ENCODE measurements at regions not wholly inside any gene's neighbourhood (a gene's known extent, or its start where the extent isn't known, plus 50 kb on each side); places are given as distances from the start of the nearest gene placed in this dataset.
"Not testable (repeated sequence)": the region's sequence is repeated elsewhere in the genome, so short reads cannot be mapped to it uniquely, and the experiment has no call there.

DNA sequence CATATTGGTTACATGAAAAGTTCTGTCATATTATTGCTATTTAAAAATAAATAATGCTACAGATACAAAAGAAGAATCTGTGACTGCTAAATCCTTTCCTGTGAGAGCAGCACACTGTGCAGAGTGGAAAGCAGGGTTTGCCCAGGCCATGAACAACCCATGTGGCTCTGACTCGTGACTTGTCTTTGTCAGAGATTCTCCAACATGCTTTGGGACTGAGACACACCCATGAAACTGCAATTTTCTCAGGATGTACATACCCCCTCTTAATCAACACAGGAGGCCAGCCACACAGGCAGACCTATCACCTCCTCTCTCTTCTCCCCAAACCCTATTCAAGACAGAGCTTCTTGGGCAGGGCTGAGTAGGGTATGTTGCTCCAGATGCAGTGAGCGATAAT is 96.8 kb upstream of the NTF3 start:
- DNase-seq (ENCODE audit: low spot score) = no peak
- Histone ChIP-seq H3K79me2 (ENCODE audit: insufficient read depth, low read depth, low read length) (no peaks in the 10 kb centered on the region), H3K4me1 (ENCODE audit: insufficient read depth, low read length, poor library complexity, severe bottlenecking) (no peaks in the 10 kb centered on the region), H3K4me2 (ENCODE audit: low read length) (no peak overlapping the region), H3K9me2 (ENCODE audit: insufficient read depth, low read length) (no peaks in the 10 kb centered on the region), H3K27ac (ENCODE audit: low read depth, low read length, poor library complexity, severe bottlenecking) (no peak overlapping the region), H3K9me3 (ENCODE audit: low read length) (no peaks in the 10 kb centered on the region), H3K4me3 (ENCODE audit: low read depth, low read length, poor library complexity, severe bottlenecking) (no peak overlapping the region), H4K20me1 (ENCODE audit: insufficient read depth, low read length) (no peaks in the 10 kb centered on the region), H2AFZ (ENCODE audit: low read length) (no peak overlapping the region), H3K36me3 (ENCODE audit: insufficient read depth, low read length) (no peaks in the 10 kb centered on the region)
- BruUV-seq (replicated peaks) = no TSS peak
- intact Hi-C loops (cut with micrococcal nuclease; ENCODE audit: unreplicated experiment) = no loop called here
- ChIA-PET POLR2A (interaction anchor here (1.0 kb wide), 1 partner anchor 68 kb away, joined by 3 read pairs; no protein-coding TSS in a partner anchor), CTCF (ENCODE audit: unreplicated experiment) (no interaction called here)
- TF ChIP-seq, protein P1, sequence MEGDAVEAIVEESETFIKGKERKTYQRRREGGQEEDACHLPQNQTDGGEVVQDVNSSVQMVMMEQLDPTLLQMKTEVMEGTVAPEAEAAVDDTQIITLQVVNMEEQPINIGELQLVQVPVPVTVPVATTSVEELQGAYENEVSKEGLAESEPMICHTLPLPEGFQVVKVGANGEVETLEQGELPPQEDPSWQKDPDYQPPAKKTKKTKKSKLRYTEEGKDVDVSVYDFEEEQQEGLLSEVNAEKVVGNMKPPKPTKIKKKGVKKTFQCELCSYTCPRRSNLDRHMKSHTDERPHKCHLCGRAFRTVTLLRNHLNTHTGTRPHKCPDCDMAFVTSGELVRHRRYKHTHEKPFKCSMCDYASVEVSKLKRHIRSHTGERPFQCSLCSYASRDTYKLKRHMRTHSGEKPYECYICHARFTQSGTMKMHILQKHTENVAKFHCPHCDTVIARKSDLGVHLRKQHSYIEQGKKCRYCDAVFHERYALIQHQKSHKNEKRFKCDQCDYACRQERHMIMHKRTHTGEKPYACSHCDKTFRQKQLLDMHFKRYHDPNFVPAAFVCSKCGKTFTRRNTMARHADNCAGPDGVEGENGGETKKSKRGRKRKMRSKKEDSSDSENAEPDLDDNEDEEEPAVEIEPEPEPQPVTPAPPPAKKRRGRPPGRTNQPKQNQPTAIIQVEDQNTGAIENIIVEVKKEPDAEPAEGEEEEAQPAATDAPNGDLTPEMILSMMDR (conservative IDR thresholded peaks at IDR 0.05; ENCODE audit: low read length) = no peak
- no peak for TF ChIP-seq EZH2phosphoT487 (IDR thresholded peaks at IDR 0.05; ENCODE audit: borderline replicate concordance, low read depth, low read length)

DNA sequence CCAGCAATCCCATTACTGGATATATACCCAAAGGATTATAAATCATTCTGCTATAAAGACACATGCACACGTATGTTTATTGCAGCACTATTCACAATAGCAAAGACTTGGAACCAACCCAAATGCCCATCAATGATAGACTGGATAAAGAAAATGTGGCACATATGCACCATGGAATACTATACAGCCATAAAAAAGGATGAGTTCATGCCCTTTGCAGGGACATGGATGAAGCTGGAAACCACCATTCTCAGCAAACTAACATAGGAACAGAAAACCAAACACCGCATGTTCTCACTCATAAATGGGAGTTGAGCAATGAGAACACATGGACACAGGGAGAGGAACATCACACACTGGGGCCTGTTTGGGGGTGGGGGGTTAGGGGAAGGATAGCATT is 90.8 kb upstream of the NTF3 start:
- not testable (repeated sequence) for BruUV-seq (replicated peaks)

DNA sequence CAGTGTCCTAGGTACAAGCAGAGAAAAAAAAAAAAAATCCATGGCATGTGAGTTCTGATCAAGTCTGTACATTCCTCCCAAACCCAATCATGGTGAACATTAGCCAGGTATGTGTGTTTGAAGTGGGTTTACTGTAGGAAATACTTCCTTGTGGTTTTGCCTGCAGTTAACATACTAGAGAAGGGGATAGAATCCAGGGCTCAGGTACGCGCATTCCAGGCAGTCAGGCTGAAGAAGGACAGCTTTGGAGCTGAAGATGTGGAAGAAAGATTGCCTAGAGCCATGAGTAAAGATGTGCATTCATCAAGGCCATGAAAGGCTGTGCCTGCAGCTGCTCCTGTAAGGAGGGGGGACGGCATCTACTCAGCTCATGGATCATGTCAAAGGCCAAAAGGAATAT is 88.2 kb upstream of the NTF3 start:
- no peaks in the 10 kb centered on the region for H3K4me1 ChIP-seq (ENCODE audit: insufficient read depth, low read length, poor library complexity, severe bottlenecking)
- H3K4me3 ChIP-seq (ENCODE audit: low read depth, low read length, poor library complexity, severe bottlenecking) = no peak overlapping the region
- no peak overlapping the region for H2AFZ ChIP-seq (ENCODE audit: low read length)
- POLR2A ChIA-PET = interaction anchor here (0.5 kb wide), 1 partner anchor 358 kb away, joined by 4 read pairs; no protein-coding TSS in a partner anchor
- no peak overlapping the region for H3K4me2 ChIP-seq (ENCODE audit: low read length)
- no peaks in the 10 kb centered on the region for H3K36me3 ChIP-seq (ENCODE audit: insufficient read depth, low read length)
- TF ChIP-seq EZH2phosphoT487 (IDR thresholded peaks at IDR 0.05; ENCODE audit: borderline replicate concordance, low read depth, low read length) = no peak
- TF ChIP-seq, protein P1 (conservative IDR thresholded peaks at IDR 0.05; ENCODE audit: low read length) = no peak
- no peaks in the 10 kb centered on the region for H3K79me2 ChIP-seq (ENCODE audit: insufficient read depth, low read depth, low read length)
- no TSS peak for BruUV-seq (replicated peaks)
- H4K20me1 ChIP-seq (ENCODE audit: insufficient read depth, low read length) = no peaks in the 10 kb centered on the region
- CTCF ChIA-PET (ENCODE audit: unreplicated experiment) = no interaction called here
- intact Hi-C loops (cut with micrococcal nuclease; ENCODE audit: unreplicated experiment) = no loop called here
- DNase-seq (ENCODE audit: low spot score) = no peak
- no peak overlapping the region for H3K27ac ChIP-seq (ENCODE audit: low read depth, low read length, poor library complexity, severe bottlenecking)
- no peaks in the 10 kb centered on the region for H3K9me2 ChIP-seq (ENCODE audit: insufficient read depth, low read length)
- no peaks in the 10 kb centered on the region for H3K9me3 ChIP-seq (ENCODE audit: low read length)

More for the DNA sequence above, 90.8 kb upstream of the NTF3 start:
- CTCF ChIA-PET (ENCODE audit: unreplicated experiment); H3K4me2 ChIP-seq (ENCODE audit: low read length); H3K27ac ChIP-seq (ENCODE audit: low read depth, low read length, poor library complexity, severe bottlenecking); intact Hi-C loops (cut with micrococcal nuclease; ENCODE audit: unreplicated experiment); H3K9me2 ChIP-seq (ENCODE audit: insufficient read depth, low read length); DNase-seq (ENCODE audit: low spot score); H3K4me1 ChIP-seq (ENCODE audit: insufficient read depth, low read length, poor library complexity, severe bottlenecking); H3K36me3 ChIP-seq (ENCODE audit: insufficient read depth, low read length); H2AFZ ChIP-seq (ENCODE audit: low read length); H3K79me2 ChIP-seq (ENCODE audit: insufficient read depth, low read depth, low read length); H4K20me1 ChIP-seq (ENCODE audit: insufficient read depth, low read length); H3K9me3 ChIP-seq (ENCODE audit: low read length); POLR2A ChIA-PET; H3K4me3 ChIP-seq (ENCODE audit: low read depth, low read length, poor library complexity, severe bottlenecking): not testable (repeated sequence)

Measured in OCI-LY7 (cell line).